GM18909 (cell line): ENCODE measurements at regions not wholly inside any gene's neighbourhood (a gene's known extent, or its start where the extent isn't known, plus 50 kb on each side); places are given as distances from the start of the nearest gene placed in this dataset.

ENCODE experiments used
- ATAC-seq: cut with Tn5 transposase; IDR thresholded peaks from one replicate; pipeline ENCODE4 v1.9.1; 2021; ENCODE audit warnings: mild to moderate bottlenecking; ENCODE audit not compliant: unreplicated experiment, poor library complexity

DNA sequence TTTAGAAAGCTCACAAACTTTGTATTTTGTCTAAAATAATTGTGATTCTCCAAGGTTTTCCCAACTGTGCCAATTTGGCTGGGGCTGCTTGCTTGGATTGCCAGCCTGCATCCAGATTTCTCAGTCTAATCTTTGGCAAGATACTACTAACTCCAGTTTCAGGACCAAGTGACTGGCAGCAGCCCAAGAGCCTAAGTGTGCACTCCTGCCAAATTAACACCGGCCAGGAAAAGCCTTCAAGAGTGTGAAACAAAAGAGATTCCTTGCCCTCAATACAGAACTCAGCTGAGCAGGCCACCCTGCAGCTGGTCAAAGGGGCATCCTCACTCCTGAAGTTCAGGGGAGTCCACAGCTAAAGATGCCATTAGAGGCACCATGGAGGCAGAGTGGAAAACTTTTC lies 589.0 kb upstream of the ACVR2A start:
- ATAC-seq: no peak

DNA sequence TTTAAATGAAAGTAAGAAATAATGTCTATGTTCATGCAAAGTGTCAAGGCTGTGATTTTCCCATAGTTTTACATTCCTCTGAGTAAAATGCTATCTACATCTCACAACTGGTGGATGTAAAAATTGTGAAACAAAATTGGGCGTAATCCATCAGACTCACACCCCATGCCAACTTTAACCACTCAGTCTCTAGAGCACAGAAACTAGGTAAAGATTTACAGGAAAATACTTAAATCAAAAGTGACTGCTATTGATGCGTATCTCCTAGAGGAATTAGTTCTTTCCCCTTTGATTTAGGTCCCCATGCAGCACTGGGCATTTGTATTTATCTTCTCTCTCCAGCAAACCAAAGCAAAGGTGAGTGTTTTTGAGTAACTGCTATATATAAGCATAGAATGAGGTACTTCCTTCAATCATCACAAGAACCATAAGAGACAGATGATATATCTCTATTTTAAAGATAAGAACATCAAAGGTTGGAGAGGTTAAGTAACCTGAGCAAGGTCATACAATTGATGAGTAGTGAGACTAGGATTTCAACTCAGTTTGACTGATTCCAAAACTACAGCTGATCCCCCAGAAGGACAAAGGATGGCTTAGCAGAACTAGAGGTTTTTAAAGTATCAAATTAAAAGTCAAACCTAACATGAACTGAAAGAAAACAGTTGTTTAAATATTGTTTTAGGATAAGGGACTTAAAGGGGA lies 594.0 kb upstream of the ACVR2A start:
- ATAC-seq: peak; percentile 82

DNA sequence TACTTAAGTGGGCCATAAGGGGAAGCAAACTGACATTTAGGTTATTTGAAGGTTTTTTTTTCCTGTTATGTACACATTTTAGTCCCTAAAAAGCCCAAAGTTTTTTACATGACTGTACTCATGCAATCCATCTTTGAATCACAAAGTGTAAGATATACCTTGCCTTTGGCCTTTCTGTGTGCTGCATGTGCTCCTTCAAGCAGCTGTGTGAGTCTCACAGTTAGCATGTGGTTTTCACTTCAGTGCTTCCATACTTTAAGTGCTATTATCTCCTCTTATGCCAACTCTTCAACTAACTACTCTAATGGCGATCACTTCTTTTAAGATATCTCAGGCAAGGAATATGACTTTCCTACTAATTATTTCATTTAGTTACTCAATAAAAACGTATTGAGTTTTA lies 597.1 kb upstream of the ACVR2A start:
- ATAC-seq: peak; percentile 28

DNA sequence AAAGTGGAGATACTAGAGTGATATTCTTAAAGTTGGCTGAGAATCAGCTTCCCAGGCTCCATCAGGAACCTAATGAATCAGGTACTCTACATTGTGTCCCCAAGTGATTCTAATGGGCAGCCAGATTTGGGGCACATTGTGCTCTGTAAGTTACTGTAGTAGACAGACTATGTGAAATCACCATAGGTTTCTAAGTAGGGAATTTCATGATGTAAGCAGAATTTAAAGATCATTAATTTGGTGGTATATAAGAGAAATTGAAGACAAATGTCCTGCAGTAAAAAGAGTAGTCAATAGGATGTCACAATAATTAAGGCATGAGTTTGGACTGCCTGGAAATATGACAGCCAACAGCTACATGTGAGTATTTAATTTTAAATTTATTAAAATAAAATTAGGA lies 602.4 kb upstream of the ACVR2A start:
- ATAC-seq: no peak

DNA sequence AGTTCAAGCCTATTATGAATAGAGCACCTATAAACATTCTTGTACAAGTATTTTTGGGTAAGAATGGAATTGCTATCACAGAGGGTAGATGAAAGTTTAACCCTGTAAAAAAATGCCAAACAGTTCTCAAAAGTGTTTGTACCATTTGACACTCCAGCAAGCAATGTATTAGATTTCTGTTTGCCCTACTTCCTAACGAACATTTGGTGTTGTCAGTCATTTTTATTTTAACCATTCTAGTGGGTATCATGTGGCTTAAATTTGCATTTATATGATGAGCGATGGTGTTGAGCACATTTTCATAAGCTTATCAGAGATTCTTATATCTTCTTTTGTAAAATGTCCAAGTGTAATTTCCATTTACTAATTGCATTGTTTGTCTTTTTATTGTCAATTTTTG lies 608.2 kb upstream of the ACVR2A start:
- no peak for ATAC-seq

DNA sequence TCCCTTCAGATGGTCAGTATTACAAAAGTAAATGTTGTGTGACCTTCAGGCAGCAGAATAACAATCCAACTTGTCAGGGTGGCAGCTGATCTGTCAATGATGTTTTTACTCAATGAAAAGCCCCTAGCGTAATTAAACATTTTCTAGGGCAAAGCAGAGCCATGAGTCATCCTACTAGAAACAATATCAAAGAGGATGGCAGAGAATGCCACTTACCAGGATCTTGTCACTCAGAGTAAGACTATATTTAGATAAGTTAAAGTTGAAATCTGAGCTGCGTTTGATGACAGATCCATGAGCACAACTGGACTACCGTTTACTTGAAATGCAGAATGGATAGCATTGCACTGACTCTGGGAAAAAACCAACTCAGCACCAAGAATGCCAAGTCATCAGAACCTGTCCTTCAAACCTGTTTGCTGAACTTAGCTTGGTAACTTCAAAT lies 612.6 kb upstream of the ACVR2A start:
- ATAC-seq: no peak

DNA sequence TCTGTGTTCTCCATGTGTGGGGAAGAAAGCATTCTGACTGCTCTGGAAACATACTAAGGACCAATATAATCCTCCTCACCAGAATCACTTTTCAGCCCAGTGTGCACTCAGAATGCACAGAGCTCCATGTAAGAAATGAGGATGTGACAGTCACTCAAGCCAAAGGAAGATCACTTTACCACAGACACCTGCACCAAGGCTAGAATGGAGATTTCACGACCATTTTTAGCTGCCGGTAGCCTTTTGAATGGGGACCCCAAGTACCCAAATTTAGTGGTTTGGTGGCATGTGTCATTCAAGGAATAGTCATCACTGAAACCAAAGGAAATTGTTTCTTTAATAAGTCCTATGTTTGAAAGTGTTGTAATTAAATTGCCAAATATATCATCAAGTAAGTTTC lies 613.2 kb upstream of the ACVR2A start:
- ATAC-seq: peak; percentile 70

DNA sequence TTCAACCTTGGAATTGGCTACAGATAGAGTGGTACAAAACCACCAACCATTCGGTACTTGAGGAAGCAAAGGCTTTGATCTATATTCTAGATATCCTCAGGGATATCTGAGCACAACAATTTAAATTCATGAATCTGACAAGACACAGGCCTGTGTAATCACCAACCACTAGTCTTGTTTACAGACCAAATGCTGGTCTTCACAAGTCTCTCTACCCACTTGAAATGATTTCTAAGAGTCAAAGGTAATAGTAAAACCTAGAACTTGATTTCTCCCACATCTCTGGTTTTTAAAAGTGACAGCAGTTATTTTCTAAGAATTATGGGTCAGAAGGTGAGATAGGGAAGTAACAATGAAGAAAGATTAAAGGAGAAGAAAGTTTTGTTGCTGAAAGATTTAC lies 613.7 kb upstream of the ACVR2A start:
- no peak for ATAC-seq

DNA sequence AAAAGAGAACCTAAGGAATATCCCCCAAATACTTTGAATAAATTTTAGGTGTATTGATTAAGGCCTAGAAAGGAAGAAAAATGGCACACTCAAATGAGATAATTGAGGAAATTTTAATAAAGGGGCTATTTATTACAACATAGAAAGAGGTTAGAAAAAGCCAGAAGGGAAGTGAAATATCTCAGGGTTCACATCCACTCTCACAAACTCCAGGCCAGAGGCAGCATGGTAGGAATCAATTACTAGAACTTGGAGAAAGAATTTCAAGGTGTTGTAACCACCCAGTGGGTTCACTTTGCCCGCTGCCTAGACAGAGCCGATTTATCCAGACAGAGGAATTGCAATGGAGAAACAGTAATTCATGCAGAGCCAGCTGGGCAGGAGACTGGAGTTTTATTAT lies 617.5 kb upstream of the ACVR2A start:
- ATAC-seq: no peak

DNA sequence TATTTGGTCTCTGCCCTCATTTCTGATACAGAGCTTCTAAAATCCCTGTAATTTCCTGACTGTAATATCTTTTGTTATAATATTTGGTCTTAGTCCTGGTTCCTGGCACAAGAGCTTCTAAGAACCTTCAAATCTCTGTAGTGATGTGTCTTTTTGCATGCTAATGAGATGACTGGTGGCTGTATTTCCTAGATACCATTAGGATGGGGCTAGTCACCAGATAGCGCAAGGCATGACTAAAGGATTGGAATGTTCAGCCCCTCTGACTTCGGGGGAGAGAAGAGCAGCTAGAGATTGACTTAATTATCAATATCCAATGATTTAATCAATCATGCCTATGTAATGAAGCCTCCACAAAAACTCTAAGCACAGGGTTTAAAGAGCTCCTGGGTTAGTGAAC lies 620.8 kb upstream of the ACVR2A start:
- ATAC-seq: no peak

DNA sequence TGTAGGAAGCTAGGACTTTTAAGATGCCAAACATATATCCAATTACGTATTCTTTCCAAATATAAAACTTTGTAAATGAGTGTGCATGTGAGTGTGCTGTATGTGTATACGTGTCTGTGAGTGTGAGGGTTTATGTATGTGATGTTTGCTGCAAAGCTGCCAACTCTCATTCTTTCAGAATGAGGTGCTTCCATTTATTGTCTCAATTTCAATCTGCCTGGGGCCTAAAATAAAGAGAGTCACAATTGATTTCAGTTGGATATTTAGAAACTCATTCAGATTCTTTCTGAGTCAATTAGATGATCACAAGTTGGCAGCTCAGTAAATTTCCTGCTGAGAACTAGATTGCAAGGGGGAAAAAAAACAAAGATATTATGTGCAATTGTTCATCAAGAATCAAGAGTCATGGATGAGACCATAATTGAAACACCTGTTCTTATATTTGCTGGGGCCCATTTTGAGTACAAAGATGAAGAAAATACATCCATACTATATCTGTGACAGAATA lies 621.2 kb upstream of the ACVR2A start:
- ATAC-seq: no peak

DNA sequence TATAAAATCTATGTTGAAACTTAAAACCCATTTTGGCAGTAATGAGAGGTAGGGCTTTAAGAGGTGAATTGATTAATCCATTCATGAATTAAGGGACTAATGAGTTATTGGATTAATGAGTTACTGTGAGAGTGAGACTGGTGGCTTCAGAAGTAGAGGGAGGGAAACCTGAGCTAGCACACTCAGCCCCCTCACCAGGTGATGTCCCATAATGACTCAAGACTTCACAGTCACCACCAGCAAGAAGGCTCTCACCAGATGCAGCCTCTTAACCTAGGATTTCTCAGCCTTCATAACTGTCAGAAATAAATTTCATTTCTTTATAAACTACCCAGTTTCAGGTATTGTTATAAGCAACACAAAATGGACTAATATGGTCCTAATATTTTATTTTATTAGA lies 621.7 kb upstream of the ACVR2A start:
- ATAC-seq: peak; percentile 77

DNA sequence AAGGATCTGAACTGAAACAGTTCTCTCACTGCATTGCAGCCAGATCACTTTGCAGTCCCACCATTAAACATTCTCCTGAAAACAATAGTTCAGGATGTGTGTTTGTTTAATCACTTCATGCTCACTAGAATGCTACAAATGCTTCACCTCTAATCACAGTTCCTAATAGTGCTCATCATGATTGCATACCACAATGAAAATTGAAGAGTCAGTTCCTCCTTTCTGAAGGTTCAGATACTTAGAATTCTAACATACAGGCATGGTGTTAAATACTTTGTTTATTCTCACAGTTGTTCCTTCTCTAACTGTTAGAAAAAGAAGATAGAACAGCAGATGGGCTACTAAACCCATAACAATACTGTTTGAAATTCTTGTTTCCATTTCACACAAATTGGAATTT lies 622.3 kb upstream of the ACVR2A start:
- ATAC-seq: peak; percentile 51

DNA sequence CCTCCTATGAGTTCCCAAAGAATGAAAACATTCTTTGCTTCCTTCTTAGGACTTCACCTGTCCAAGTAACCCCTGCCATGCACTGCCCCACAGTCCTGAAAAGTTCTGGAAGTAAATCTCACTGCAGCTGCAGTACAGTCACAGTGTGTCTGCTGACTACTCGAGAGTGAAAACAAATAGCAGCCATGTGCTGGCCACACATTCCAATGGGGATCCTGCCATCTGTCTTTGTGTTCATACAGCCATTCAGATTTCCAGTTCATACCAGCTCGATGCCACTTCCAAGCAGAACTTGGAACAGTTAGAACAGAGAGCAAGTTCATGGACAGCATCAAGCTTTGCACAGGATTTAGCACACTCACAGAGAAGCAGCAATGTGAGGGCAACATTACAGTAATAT lies 629.9 kb upstream of the ACVR2A start:
- ATAC-seq: no peak

DNA sequence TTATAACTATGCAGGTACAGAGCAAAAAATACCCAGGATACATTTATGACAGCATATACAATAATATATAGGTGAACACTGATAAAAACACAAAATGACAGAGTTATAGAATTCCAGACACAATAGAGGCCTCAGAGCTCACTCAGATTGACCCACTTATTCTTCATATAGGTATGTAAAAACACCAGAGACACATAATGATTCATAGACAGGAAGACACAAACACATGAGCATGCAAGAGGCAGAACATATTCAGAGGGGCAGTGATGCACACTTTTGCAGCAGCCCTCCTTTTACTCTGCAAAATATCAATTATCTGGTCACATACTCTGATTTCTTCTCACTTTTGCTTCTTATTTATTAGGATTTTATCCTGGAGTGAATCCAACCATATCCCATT lies 633.3 kb upstream of the ACVR2A start:
- no peak for ATAC-seq

DNA sequence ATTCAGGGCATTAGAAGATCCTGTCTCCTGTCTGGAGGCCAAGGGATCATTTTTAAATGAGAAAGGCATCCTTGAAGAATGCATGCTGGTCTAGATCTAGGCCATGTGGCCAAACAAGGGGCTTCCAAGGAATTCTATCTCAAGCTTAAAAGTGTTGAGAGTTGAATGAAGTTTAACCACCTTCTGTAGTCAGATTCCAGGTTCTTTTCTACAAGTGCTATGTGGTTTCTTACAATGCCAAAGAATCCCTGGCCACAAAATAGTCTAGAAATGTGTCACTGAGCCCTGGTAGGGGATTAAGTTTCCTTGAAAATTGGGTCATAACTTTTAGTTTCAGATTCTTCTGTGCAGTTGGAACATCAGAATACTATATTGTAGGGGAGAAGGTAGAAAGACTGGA lies 640.7 kb upstream of the ACVR2A start:
- ATAC-seq: no peak

DNA sequence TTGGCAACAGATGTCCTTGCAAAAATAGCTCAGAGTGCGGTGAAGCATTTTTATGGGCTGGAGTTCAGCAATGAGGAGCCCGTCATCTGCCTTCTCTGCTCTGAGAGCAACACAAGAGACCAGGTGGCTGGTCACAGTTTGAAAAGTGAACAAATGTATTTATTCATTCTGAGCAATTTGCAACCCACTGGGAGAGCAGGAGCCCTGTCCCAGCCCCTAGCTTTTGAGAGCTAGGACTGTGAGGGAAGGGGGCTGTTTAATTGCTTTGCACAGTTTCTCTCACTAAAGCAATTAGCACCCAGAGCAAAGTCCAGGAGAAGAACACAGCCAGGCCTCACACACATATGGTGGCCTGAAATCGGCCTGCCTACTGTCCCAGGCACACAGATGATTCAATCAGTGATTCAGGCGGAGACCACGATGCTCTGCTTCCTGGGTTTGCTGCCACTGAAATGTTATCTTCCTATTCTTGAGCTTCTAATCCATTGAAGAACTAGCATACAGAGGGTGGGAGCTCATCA lies 646.1 kb upstream of the ACVR2A start:
- no peak for ATAC-seq

DNA sequence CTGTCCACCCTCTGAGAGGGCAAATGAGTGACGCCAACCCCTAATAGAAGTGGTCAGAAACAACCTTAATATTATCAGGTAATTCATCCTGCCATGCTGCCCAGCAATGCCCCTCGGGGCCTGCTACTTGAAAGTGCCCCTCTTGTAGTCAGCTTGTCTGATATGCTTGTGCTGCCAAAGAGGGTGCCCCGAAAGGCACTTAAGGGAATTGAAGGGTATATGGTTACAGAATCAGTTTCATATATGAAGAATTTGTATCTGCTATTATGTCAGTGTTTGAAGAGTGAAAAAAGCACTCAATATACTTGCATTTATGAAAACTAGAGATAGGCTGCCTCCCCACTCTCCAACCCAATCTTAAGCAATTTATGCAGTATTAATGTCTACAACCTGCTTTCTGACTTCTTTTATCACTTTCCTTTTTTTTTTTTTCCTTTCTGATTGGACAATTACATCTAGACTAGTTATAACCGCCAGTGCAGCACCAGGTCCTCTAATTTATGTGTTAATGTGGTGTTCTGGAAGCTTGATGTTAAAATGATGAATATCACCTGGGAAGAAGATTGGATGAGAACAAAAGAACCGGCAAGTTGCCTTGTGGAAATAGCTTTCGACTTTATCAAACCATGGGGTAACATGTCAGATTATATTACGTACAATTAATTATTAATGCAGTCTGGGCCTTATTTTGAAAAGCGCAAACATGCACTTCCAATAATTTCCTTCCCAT lies 646.9 kb upstream of the ACVR2A start:
- no peak for ATAC-seq

DNA sequence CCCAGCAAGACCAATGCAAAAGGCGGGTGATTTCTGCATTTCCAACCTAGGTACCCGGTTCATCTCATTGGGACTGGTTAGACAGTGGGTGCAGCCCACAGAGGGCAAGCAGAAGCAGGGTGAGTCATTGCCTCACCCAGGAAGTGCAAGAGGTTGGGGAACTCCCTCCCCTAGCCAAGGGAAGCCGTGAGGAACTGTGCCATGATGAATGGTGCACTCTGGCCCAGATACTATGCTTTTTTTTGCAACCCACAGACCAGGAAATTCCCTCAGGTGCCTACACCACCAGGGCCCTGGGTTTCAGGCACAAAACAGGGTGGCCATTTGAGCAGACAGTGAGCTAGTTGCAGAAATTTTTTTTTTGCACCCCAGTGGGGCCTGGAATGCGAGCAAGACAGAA lies 662.6 kb upstream of the ACVR2A start:
- ATAC-seq: peak; percentile 76

DNA sequence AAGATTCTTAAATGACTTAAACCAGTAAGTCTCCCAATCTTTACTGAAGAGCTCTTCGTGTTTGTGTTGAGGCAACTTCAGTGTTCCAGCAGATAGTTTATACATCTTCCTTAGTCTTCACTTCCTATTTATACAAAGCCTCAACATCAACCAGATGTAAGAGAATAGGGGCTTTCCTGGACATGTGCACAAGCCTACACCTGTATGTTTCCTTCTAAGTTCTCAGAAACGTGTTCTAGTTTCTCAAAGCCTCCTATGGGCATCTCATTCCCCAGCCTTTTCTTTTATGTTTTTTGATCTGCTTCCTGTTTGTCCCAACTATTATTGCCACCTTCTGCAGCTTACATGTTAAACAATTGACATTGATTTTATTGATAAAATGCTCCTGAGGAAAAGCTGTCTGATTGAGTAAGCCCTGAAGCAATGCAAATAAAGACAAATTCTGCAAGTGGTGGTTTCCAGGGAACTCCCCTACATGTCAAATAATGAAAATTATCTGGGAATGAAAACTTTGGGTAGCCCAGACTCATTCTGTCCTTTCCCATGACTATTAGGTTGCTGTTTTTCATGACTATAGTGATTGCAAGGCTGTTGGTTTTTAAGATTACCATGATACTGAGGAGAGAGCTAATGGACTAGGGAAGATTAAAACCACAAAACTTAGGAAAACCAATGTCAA lies 663.3 kb upstream of the ACVR2A start:
- ATAC-seq: peak; percentile 71
